CD4-positive, alpha-beta T cell treated with Interleukin-12 subunit alpha and Interleukin-12 subunit beta, for 1 hour (primary cell): ENCODE measurements at regions not wholly inside any gene's neighbourhood (a gene's known extent, or its start where the extent isn't known, plus 50 kb on each side); places are given as distances from the start of the nearest gene placed in this dataset.

Source experiments
- DNase-seq: peaks from one replicate; pipeline ENCODE4 v3.0.0-alpha.2; 2020

DNA sequence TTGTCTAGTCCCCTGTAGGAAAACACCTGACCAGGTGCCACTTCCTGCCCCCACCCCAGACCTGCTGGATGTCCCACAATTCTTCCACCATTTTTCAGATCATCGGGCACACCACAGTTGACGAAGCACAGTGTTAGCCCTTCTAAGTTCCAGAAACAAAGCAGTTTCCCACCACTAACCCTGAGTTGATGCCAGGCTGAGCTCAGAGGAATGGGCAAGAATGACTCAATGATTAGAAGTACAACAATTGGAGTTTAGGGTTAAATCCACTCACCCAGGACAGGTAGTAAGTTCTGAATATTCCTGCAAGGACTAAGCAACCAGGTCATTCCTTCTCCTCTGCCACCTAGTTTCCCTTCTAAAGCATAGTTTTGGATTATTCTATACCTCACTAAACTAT, 979.8 kb downstream of the BCL11B start:
- DNase-seq: no peak

DNA sequence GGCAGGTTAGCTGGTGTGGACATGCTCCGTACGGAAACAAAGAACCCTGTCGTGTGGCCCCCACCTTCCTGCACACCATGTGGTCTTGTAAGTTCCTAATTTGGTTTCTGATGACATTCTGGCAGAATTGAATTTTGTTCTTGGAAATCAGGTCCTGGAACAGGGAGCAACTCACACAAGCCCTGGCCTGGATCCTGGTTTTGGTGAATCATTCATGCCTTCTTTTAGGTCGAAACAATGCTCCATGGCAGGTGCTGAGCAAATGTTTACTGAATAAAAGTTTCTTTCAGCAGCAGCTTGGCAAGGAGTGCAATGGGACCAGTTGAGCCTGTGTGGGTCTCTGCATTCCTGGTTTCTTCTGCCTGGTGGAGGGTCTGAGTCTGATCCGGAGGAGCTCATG, 978.4 kb downstream of the BCL11B start:
- DNase-seq: no peak

DNA sequence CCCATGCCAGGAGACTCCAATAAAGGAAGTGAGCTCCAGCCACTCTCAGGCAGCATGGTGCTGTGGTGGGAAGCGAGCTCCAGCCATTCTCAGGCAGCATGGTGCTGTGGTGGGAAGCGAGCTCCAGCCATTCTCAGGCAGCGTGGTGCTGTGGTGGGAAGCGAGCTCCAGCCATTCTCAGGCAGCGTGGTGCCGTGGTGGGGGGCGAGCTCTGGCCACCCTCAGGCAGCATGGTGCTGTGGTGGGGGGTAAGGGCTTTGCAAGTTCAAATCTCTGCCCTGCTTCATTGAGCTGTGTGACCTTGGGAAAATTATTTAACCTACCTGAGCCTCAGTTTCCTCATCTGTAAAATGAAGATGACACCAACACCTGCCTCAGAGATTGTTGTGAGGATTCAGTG, 975.1 kb downstream of the BCL11B start:
- no peak for DNase-seq

DNA sequence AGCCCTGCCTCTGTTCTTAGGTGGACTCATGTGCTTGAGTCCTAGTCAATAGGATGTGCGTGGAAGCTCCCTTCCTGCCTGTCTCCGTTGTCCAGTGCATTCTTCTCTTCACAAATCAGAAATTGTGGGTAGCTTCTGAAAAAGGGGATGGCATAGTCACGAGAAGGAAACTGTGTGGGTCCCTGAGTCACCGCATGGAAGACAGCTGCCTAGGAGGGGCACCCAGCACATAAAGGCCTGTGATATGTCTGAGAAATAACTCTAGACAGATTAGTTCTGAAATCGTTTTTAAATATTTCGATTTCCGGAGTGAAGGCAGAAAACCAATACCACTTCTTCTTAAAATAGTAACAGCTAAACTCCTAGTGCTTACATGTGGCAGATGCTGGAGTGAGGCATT, 974.4 kb downstream of the BCL11B start:
- no peak for DNase-seq

DNA sequence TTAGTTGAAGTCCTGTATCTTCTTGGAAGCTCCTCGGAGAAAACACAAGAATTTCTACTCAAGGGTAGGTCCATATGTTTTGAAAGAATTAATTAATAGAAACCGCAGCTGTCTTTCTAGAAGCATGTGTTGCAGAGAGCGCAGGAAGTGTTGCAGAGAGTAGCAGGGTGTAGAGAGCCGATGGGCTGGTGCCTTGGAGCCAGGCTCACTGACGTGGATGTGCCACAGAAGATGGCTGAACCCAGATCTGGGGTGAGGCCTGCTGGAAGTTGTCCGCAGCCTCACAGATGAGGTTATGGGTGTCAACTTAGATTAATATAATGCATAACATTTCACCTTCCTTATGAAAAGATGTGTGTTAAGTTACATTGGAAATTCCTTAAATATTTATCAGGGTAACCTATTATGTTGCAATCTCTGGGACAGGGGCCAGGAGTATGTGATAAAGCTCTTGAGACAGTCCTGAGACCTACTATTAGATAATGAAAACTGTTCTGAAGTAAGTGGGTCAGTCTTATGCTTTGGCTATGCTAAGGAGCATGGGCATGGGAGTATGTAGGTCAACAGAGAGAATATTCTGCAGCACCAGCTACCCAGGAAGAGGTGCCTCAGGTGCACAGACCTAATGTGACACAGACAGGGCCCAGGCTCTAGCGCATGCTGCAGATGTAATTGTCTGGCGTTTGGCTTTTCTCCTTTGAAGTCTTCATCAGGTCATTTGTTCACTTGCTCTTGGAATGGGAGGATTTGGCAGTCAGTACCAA, 973.3 kb downstream of the BCL11B start:
- DNase-seq: no peak

DNA sequence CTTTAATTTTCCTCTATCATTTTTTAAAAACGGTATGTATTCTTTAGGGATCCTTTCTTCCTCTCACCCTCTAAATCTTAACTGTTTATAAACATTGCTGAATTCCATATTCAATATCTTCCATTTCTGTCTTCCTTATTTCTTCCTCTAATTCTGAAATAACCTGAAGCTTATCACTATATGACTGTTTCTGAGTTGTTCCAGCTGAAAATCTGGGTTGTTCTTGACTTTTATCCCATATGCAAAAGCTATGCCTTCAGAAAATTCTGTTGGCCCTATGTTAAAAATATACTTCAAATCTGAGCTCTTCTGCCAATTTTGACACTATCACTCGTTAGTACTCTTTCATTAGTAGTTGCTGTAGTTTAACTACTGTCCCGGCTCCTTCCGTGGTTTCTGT, 970.3 kb downstream of the BCL11B start:
- DNase-seq: no peak

DNA sequence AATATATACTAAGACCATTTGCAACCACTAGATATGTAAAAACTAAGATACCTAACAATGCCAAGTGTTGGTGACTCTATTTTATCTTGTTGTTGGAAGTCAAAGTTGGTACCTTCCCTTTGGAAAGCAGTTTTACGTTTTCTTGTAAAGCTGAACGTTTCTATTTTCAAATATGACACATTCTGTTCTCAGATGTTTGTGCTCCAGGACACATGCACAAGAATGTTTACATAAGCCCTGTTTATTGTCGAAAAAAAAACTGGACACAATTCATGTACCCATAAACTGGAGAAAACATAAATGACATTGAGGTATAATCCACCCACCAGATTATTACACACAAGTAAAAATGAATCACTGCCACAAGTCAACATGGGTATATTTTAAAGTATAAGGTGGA, 967.4 kb downstream of the BCL11B start:
- no peak for DNase-seq

DNA sequence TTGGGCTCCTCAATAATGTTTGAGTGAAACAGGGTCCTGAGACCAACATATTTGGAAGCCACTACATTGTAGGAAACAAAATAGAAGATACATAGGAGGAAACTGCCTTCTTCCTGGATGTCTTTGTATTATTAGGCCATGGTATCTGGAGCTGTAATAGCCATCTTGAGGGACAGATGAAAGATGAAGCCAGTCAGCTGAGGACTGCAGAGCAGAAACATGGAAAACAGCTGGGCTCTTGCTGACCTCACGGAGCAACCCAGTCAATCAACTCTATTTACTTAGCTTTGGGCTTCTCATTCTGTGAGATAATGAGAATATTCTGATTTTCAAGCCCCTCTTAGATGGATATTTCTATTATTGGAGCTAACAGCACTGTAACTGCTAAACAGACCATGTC, 962.4 kb downstream of the BCL11B start:
- no peak for DNase-seq

DNA sequence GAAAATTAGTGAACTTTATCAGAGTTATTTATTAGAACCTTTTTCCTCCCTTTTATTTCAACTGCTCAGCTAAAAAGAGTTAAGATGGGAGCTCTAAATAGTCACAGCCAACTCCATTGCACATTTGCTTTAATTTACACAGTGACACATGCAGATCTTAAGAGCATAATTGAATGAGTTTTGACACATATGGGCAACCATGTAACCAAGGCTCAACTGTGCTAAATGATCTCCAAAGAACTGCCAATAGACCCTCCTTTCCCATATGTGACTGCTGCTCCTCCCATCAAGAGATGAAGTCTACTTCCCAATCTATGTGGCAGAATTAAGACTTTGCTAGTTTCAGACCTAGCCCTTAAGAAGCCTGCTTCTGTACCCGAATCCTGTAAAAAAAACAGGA, 960.0 kb downstream of the BCL11B start:
- no peak for DNase-seq

DNA sequence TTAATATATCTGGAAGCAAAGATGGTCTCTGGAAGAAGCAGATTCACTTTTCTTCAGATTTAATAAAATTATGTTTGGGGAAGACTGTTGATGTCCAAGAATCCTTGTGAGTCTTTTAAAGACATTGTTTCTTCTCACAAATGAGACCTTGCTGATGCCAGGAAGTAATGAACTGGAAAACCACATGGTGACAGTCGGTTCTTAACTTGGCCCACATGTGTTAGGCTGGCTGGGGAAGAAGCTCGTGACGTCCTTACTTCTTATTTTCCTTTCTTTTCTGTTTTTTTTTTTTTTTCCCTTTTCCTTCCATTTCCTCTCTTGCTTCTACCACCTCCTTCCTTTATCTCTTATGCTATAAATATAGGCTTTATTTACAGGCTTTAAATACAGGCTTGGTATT, 950.2 kb downstream of the BCL11B start:
- DNase-seq: no peak

DNA sequence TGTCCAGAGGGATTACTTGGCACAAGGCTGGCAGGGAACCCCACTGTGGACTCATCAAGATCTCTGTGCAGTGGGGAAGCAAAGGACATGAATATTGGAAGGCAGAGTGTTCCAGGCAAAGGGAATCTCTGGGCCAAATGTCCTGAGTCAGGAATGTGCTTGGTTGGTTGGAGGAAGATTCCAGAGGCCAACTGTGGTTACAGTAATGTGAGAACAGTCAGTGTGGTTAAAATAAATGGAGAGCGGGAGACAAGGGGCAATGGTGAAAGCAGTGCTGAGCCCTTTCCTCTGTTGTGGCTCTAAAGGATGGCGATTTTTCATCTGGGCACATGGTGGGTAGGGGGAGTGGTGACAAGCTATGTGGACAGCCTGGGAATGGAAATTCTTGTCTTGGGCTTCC, 948.2 kb downstream of the BCL11B start:
- DNase-seq: no peak

DNA sequence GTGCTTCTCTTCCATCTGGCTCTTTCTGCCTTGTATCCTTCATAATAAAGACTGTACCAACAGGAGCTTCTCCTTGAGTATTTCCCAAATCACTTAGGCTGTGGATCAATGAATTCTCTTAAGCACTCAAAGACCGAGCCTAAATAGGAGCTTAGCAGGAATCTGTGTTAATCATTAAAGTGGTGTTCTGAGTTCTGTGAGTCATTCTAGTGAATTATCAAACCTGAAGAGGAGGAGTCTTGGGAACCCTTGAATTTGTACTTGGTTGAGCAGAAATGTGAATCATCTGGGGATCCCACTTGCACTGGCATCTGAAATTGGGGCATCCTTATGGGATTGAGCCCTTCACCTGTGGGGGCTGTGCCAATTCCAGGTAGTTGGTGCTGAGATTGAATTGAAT, 946.2 kb downstream of the BCL11B start:
- DNase-seq: no peak

DNA sequence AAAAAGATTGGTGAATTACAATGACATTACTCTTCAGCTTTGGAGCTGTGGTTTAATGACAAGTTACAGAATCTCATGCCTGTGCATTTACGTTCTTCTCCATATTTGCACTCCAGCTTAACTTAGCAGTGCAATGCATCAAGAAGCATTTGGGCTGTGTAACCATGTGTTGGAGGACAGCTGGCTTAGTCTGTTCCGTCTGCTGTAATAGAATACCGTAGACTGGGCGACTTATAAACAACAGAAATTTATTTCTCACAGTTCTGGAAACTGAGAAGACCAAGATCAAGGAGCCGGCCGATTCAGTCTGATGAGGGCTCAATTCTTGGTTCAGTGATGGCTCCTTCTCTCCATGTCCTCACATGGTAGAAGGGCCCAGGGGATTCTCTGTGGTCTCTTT, 943.5 kb downstream of the BCL11B start:
- no peak for DNase-seq

DNA sequence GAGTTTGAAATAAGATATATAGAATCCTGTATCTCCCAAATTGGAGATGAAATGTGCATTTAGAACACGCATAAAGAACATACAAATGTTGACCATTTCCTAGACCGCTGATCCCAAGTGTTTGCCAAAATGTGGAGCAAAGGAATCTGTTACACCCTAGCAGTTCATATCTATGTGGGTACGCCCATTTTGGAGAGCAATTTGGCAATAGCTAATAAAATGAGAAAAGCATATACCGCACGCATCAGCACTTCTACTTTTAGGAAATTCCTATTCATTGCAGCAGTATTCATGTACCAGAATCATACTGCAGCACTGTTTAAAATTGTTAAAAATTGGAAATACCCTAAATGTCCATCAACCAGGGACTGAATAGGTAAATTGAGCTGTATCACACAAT, 937.8 kb downstream of the BCL11B start:
- no peak for DNase-seq

DNA sequence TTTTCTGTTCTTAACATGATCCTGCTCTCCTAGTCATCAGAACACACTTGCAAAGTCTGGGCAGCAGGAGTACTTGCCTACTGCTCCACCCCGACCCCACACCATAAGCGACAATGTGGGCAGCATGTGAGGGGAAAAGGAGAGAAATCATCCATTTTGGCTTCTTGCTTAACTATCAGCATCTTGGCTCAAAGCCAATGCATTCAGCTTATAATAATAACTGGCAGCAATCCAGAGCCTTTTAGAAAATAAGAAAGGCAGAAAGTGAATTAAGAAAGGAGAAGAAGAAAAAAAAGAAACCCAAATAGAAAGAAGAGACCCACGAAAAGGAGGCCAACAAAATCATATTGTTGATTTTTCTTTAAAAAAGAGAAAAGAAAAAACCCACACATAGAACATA, 930.8 kb downstream of the BCL11B start:
- DNase-seq: no peak

DNA sequence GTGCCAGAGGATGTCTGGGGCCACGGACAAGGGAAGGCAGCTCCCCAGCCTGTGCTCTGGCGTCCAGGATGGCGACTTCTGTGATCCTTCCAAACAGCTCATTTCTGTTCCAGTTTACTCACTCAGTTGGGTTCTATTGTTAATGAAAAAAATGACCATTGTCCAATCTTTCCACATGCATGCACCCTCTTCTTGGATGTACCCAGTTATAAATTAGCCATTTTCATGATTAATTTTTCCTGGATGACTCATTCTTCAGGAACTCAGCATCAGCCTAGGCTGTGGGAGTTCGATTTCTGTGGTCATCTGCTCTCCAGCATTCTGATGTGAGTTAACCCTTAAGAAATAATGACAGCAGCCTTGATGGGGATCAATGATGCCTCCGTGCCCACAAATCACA, 926.8 kb downstream of the BCL11B start:
- no peak for DNase-seq

DNA sequence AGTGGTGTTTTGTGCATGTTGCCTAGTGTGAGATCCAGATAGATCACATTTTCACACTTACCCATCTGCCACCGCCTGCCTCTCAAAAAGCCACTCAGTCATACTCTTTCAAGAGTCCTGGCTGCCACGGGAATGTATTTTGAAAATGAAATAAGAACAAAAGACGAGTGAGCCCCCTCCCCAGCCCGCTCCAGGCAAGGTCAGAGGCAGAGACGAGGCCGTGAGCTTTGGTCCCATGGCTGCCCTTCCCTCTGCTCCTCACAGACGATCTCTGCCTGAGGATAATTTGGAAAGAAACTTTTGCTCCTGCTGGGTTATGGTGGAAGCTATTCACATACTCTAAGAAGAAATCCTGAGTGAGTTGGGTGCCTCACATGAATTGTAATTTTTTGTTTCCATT, 924.3 kb downstream of the BCL11B start:
- no peak for DNase-seq

DNA sequence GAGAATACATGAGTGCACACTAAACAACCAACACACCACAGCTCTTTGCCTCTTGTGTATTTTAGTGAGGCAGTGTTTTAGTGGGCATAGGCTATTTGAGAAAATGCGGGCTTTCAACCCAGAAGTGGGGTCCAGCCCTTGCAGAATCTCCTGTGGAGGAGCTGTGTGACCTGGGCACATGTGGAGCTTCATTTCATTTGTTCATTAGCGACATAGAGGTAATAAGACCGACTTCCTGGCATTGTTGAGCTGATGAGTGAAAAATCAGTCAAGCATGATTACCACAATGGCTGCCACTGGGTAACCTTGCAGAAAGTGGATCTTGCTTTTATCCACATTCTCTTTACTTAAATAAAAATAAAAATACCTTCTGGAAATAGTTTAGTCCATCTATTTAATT, 923.5 kb downstream of the BCL11B start:
- no peak for DNase-seq

DNA sequence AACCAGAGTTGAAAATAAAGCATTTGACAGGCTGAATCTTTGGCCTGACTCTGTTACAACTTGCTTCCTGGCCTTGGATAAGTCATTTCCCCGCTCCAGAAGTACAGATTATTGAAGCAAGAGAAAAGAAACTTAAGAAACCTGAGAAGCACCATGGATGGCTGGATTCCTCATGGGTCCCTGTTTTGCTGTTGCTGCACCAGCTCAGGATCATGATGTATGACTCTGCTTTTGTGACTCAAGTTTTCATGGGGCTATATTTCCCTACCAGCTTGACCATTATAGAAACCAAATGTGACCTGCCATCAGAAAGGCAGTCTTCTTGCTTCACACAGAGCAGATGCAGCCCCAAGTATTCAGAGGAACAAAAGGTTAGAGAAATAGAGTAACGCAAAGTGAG, 921.8 kb downstream of the BCL11B start:
- no peak for DNase-seq

DNA sequence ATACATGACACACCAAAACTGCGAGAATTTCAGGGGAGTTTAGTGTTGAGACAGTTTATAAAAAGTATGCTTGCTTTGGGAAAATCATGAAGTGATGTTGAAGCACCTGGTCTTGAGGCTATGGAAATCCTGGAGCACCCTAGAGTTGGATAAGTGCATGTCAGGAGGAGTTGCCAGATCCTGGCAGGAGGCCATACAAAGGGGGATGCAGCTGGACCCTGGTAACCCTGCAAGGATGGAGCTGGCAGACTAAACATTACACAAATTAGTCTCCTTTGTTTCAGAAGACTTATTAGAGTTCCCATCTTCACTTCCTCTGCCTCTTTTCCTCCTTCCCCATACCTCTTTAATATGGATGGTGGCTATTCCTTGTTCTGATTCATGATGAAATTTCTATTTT, 907.0 kb downstream of the BCL11B start:
- no peak for DNase-seq

DNA sequence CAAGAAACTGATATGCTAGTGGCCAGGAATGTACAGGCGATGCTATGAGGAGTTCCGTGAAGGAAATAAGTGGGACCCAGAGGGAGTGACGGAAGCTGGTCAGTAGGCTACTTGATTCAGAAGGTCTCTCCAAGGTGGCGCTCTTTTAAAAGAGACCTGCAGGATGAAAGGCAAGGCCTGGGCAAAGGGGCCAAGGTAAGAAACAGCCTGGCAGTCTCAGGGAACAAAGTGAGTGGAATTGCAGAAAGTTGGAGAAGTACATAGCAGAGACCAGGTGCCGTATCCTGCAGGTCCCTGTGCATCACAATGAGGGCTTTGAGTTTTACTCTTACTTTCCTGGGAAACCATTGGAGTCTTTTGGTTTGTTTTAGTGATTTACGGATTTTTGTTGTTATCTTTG, 905.6 kb downstream of the BCL11B start:
- DNase-seq: no peak

DNA sequence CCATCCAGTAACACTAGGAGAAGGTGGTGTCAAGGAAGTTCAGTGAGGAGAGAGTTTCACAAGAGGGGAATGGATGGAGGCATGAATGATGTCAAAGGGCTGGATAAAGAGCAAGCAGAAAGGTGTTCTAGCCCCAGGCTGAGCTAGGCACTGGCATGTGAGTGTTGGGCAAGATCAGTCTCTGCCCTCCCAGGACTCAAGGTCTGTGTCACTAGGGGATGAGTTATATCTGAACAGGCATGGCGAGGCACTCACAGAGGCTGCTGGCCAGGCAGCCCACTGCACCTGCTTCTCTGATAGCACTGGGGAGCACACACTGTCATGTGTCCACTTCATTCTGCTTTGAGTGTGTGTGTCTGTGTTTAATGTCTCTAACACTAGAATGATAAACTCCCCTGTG, 903.8 kb downstream of the BCL11B start:
- no peak for DNase-seq

DNA sequence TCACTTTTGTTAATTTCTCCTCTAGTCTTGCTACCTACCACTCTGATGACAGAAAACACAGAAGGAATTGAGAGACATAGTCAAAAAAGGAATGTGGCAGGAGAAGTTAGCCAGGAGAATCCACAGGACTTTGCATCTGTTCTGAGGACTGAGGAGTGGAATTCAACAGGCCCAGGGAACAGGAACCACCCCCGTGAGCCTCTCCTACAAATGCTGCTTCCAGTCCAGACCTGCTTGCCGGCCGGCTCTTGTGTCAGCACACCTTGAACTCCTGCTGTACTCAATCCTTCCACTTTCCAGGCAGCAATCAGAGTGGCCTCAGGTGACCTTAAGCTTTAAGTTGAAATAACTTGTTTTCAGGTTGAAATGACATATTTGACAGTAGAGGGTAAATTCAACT, 903.1 kb downstream of the BCL11B start:
- no peak for DNase-seq

DNA sequence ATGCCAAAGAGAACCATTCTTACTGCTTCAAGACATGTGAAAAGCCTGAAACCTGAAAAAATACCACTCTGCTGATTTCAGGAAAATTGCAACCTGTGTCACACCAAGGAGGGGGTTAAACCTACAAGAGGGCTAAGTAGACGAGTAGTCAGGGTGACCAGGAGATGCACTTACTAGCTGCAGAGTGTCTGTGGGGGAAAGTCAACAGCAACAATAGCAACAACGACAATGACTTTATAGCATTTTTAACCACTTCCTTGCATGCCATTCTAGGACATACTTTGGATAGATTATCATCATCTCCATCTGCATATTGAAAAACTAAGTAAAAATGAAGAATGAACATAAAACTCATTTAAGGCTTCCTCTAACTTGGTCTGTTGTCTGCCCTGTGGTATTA, 902.7 kb downstream of the BCL11B start:
- DNase-seq: no peak

DNA sequence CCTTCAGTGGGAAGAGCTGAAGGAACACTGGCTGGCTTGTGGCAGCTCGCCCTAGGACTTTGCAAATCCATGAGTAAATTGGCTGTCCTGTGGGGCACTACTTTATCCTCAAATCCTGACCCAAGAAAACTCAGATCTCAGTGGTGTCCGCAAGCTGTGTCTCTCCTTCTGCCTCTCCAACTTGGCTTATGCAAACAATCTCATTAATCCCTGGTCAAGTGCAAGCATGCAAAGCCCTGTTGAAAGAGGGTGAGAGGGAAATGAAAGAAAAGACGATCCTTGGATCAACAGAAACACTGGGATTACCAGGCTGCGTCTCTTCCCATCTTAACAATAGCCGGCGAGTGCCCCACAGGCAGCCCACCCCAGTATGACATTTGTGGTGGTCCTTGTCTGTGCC, 901.6 kb downstream of the BCL11B start:
- no peak for DNase-seq

DNA sequence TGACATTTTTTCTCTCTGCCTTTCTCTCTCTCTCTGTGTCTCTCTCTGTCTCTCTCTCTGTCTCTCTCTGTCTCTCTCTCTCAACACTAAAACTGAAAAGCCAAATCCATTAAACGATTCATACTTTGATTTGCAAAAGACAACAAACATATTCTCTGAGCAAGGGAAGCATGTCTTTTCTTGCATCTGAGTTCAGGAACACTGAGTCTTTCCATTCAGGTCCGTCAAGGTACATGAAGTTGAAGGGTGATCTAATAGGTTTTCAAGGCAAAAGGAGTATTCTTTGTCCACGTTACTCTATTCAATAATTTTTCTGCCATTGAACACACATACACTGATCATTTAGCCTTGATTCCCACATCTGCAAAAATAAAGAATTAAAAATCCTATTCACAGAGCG, 900.9 kb downstream of the BCL11B start:
- DNase-seq: no peak
